ENCODE measurements at regions not wholly inside any gene's neighbourhood (a gene's known extent, or its start where the extent isn't known, plus 50 kb on each side); places are given as distances from the start of the nearest gene placed in this dataset.

- DNase-seq (ENCODE audit: low spot score): no peak
These were observed 204.7 kb upstream of the CTNNB1 start for GRCh38 chr3:40994611-40995010.

GRCh38 chr3:40995271-40995670 is 204.0 kb upstream of the CTNNB1 start:
- no peak for DNase-seq (ENCODE audit: low spot score)

GRCh38 chr3:40996382-40996781 is 202.9 kb upstream of the CTNNB1 start:
- no peak for DNase-seq (ENCODE audit: low spot score)

GRCh38 chr3:40996827-40997710 is 202.2 kb upstream of the CTNNB1 start:
- DNase-seq (ENCODE audit: low spot score): no peak

GRCh38 chr3:40997711-40998519 is 201.4 kb upstream of the CTNNB1 start:
- DNase-seq (ENCODE audit: low spot score): no peak

GRCh38 chr3:40999682-41000081 is 199.6 kb upstream of the CTNNB1 start:
- no peak for DNase-seq (ENCODE audit: low spot score)

GRCh38 chr3:41000471-41000870 is 198.8 kb upstream of the CTNNB1 start:
- no peak for DNase-seq (ENCODE audit: low spot score)

- DNase-seq (ENCODE audit: low spot score): no peak
These were observed 197.7 kb upstream of the CTNNB1 start for GRCh38 chr3:41001556-41001955.

- no peak for DNase-seq (ENCODE audit: low spot score)
These were observed 197.2 kb upstream of the CTNNB1 start for GRCh38 chr3:41002104-41002503.

GRCh38 chr3:41007399-41007798 is 191.9 kb upstream of the CTNNB1 start:
- DNase-seq (ENCODE audit: low spot score): no peak

- DNase-seq (ENCODE audit: low spot score): no peak
These were observed 187.5 kb upstream of the CTNNB1 start for GRCh38 chr3:41011854-41012253.

GRCh38 chr3:41018855-41019254 is 180.4 kb upstream of the CTNNB1 start:
- no peak for DNase-seq (ENCODE audit: low spot score)

GRCh38 chr3:41024031-41024836 is 175.1 kb upstream of the CTNNB1 start:
- DNase-seq (ENCODE audit: low spot score): no peak

GRCh38 chr3:41026394-41027177 is 172.7 kb upstream of the CTNNB1 start:
- DNase-seq (ENCODE audit: low spot score): no peak

- no peak for DNase-seq (ENCODE audit: low spot score)
These were observed 169.9 kb upstream of the CTNNB1 start for GRCh38 chr3:41029356-41029755.

- DNase-seq (ENCODE audit: low spot score): no peak
These were observed 169.1 kb upstream of the CTNNB1 start for GRCh38 chr3:41030220-41030619.

GRCh38 chr3:41031401-41031800 is 167.9 kb upstream of the CTNNB1 start:
- DNase-seq (ENCODE audit: low spot score): no peak

- no peak for DNase-seq (ENCODE audit: low spot score)
These were observed 165.3 kb upstream of the CTNNB1 start for GRCh38 chr3:41033956-41034519.

GRCh38 chr3:41035456-41036022 is 163.8 kb upstream of the CTNNB1 start:
- DNase-seq (ENCODE audit: low spot score): no peak

- DNase-seq (ENCODE audit: low spot score): no peak
These were observed 161.5 kb upstream of the CTNNB1 start for GRCh38 chr3:41037651-41038334.
